ENCODE measurements at regions not wholly inside any gene's neighbourhood (a gene's known extent, or its start where the extent isn't known, plus 50 kb on each side); places are given as distances from the start of the nearest gene placed in this dataset.

DNA sequence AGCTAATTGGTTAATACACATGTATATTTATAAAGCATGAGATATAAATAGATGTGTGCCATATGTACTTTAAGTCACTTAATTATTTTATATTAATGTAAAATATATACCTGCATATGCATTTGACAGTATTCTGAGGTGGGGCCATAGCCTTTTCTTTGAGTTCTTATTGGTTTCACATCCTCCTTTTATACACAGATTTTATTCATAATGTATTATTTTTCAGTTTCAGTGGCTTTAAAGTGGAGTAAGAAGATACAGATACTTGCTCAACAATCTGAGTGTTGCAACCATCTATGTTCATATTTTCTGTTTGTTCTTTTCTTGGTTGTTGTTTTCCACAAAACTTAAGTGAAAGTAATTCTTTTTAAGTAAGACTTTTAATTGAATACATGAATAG is 436.5 kb downstream of the RND3 start:
- H3K27ac ChIP-seq (ENCODE audit: insufficient read length, low read depth, low read length), result no peak overlapping the region
- no peak overlapping the region for H3K23ac ChIP-seq (ENCODE audit: insufficient read length, low read depth, low read length)
- no peak overlapping the region for H4K91ac ChIP-seq (ENCODE audit: insufficient read length, low read depth, low read length)
- H4K5ac ChIP-seq (ENCODE audit: insufficient read length, low read depth, low read length), result no peak overlapping the region
- peaks cover 2% of the 10 kb centered on the region; the same call in 1 of the 2 replicates for H3K27me3 ChIP-seq (ENCODE audit: insufficient read depth, low read length)
- H2BK5ac ChIP-seq (ENCODE audit: insufficient read length, low read length), result no peak overlapping the region
- no peaks in the 10 kb centered on the region for H3K79me1 ChIP-seq (ENCODE audit: insufficient read depth, low read depth, low read length, poor library complexity, severe bottlenecking)
- H4K8ac ChIP-seq (replicated peaks; ENCODE audit: insufficient read length, low read depth, low read length), result no peak overlapping the region
- no peak overlapping the region for H3K4ac ChIP-seq (ENCODE audit: low read depth, low read length)
- H3K56ac ChIP-seq (ENCODE audit: insufficient read length, low read depth, low read length), result no peak overlapping the region
- Mint-ChIP-seq H3K36me3 (ENCODE audit: insufficient read depth in 1 of 3, low read depth in 3 of 3) (no peaks in the 10 kb centered on the region; a peak in 1 of 7 replicates), H3K9me3 (no peaks in the 10 kb centered on the region), H3K4me3 (no peak overlapping the region), H3K4me1 (peaks cover 18 to 22% of the 10 kb centered on the region in 2 experiments), H3K27ac (no peak overlapping the region), H3K27me3 (ENCODE audit: low read depth) (no peaks in the 10 kb centered on the region)
- H3K9ac ChIP-seq (ENCODE audit: extremely low read depth, insufficient read length, low read length), result no peak overlapping the region
- no peak overlapping the region for H2AK5ac ChIP-seq (ENCODE audit: insufficient read length, low read length)
- no peak overlapping the region for H2AFZ ChIP-seq (ENCODE audit: low read length)
- no peak overlapping the region for H3K4me2 ChIP-seq (ENCODE audit: insufficient read depth, insufficient read length, low read length)
- H3K9me3 ChIP-seq (ENCODE audit: control insufficient read depth, low read depth, low read length), result no peaks in the 10 kb centered on the region
- H2BK12ac ChIP-seq (ENCODE audit: insufficient read length, low read depth, low read length), result no peak overlapping the region
- no peaks in the 10 kb centered on the region for H4K20me1 ChIP-seq (ENCODE audit: control insufficient read depth, insufficient read depth, insufficient read length)
- TF ChIP-seq, protein P1, sequence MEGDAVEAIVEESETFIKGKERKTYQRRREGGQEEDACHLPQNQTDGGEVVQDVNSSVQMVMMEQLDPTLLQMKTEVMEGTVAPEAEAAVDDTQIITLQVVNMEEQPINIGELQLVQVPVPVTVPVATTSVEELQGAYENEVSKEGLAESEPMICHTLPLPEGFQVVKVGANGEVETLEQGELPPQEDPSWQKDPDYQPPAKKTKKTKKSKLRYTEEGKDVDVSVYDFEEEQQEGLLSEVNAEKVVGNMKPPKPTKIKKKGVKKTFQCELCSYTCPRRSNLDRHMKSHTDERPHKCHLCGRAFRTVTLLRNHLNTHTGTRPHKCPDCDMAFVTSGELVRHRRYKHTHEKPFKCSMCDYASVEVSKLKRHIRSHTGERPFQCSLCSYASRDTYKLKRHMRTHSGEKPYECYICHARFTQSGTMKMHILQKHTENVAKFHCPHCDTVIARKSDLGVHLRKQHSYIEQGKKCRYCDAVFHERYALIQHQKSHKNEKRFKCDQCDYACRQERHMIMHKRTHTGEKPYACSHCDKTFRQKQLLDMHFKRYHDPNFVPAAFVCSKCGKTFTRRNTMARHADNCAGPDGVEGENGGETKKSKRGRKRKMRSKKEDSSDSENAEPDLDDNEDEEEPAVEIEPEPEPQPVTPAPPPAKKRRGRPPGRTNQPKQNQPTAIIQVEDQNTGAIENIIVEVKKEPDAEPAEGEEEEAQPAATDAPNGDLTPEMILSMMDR (conservative IDR thresholded peaks at IDR 0.05), result no peak
- peaks cover 3% of the 10 kb centered on the region; the same call in 1 of the 2 replicates for H3K4me1 ChIP-seq (ENCODE audit: insufficient read depth, low read length)
- H2BK15ac ChIP-seq (ENCODE audit: low read depth, low read length), result no peak overlapping the region
- no peak overlapping the region for H3T11ph ChIP-seq (ENCODE audit: low read length)
- no peak overlapping the region for H2BK20ac ChIP-seq (ENCODE audit: low read depth, low read length, poor library complexity, severe bottlenecking)
- H3K79me2 ChIP-seq (ENCODE audit: insufficient read depth, low read length), result no peaks in the 10 kb centered on the region
- no peak for DNase-seq
- no peak overlapping the region for H3K14ac ChIP-seq (ENCODE audit: insufficient read depth, low read length)
- no peak overlapping the region for H2BK120ac ChIP-seq (ENCODE audit: low read depth, low read length, poor library complexity, severe bottlenecking)
- H3K18ac ChIP-seq (ENCODE audit: insufficient read length, low read depth, low read length), result no peak overlapping the region
- H3K23me2 ChIP-seq (ENCODE audit: insufficient read length, low read depth, low read length, poor library complexity, severe bottlenecking), result no peaks in the 10 kb centered on the region
